ENCODE measurements at regions not wholly inside any gene's neighbourhood (a gene's known extent, or its start where the extent isn't known, plus 50 kb on each side); places are given as distances from the start of the nearest gene placed in this dataset.

DNA sequence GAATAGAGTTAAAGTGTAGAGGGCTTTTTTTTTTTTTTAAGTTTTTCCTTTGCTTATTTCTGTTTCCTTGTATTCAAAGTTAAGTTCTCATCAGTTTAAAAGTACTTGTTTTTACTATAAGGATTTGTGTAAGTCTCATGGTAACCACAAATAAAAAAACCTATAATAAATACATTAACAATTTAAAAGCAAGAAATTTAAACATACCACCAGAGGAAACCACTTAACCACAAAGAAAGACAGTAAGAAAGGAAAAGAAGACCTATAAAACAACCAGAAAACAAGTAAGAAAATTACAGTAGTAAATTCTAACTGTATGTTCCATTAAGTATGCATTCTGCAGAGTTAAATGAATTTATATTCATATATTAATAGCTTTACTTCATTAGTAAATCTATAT is 999.1 kb upstream of the ATXN8OS start:
- TF ChIP-seq PAX5 (IDR thresholded peaks at IDR 0.05; ENCODE audit: insufficient read depth, low read length, severe bottlenecking) (no peak), POLR2A (IDR thresholded peaks at IDR 0.05; ENCODE audit: low read depth, low read length) (no peak), POLR2AphosphoS5 (IDR thresholded peaks at IDR 0.05; ENCODE audit: low read depth, low read length) (no peak), TAF1 (IDR thresholded peaks at IDR 0.05; ENCODE audit: low read depth, low read length) (no peak)
